Glutamatergic neuron (in vitro differentiated cells): ENCODE measurements at regions not wholly inside any gene's neighbourhood (a gene's known extent, or its start where the extent isn't known, plus 50 kb on each side); places are given as distances from the start of the nearest gene placed in this dataset.

ENCODE experiments used
- DNase-seq: peaks from one replicate; pipeline ENCODE4 v3.0.0; 2022
- H3K27ac Mint-ChIP-seq: one replicate; pipeline ENCODE4 v1.8.0; 2020; ENCODE audit warnings: mild to moderate bottlenecking, mixed read lengths, inconsistent platforms; ENCODE audit not compliant: unreplicated experiment
- H3K27me3 Mint-ChIP-seq: one replicate; pipeline ENCODE4 v1.8.0; 2020; ENCODE audit warnings: mild to moderate bottlenecking, moderate library complexity, mixed read lengths, inconsistent platforms; ENCODE audit not compliant: unreplicated experiment
- H3K36me3 Mint-ChIP-seq: one replicate; pipeline ENCODE4 v1.8.0; 2020; ENCODE audit warnings: mild to moderate bottlenecking, mixed read lengths, inconsistent platforms; ENCODE audit not compliant: unreplicated experiment
- H3K4me1 Mint-ChIP-seq: one replicate; pipeline ENCODE4 v1.8.0; 2020; ENCODE audit warnings: mild to moderate bottlenecking, low read depth, mixed read lengths, inconsistent platforms; ENCODE audit not compliant: unreplicated experiment
- H3K4me3 Mint-ChIP-seq: one replicate; pipeline ENCODE4 v1.8.0; 2020; ENCODE audit warnings: mild to moderate bottlenecking, mixed read lengths, inconsistent platforms; ENCODE audit not compliant: unreplicated experiment
- H3K9me3 Mint-ChIP-seq: one replicate; pipeline ENCODE4 v1.8.0; 2020; ENCODE audit warnings: mild to moderate bottlenecking, moderate library complexity, mixed read lengths, inconsistent platforms; ENCODE audit not compliant: unreplicated experiment
- TF ChIP-seq, protein P1 (sequence below): fragments of 200-600 bp; sonication (generic); IDR thresholded peaks from one replicate; pipeline ENCODE4 v1.5.0; 2021; ENCODE audit not compliant: partially characterized antibody, unreplicated experiment

DNA sequence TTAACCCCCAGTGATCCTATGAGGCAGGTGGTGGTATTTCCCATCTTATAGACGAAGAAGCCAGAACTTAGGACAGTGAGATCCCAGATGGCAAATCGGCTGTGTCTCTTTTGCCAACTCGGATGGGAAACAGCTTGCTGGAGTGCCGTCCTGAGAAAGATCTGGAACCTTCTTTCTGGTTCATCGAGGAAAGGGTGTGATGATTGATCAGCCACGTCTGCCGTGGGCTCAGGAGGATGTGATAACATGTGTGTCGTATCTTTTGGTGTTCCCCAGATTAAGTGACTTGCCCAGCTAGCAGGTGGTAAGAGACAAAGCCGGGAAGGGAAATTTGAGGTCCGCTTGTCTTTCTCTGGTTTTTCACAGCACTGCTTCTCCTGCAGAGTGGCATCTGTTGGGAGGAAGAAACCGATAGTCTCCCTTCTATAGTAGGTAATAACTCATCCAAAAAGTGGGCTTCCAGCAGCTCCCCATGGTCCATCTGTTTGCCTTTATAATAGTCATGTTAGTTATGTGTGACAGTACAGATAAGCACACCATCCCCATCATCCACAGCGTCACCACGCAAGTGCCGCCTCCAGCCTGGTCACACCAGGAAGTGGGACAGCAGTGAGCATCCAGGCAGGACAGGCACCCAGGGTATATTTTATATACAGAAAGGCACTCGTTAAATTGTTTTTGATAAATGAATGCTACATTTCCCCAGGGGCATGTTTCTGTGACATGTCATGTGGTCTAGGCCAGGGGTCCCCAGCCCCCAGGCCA is 175.5 kb downstream of the KATNIP start:
- H3K36me3 Mint-ChIP-seq = peaks cover 21% of the 10 kb centered on the region
- DNase-seq = no peak
- H3K27me3 Mint-ChIP-seq = peaks cover 27% of the 10 kb centered on the region

DNA sequence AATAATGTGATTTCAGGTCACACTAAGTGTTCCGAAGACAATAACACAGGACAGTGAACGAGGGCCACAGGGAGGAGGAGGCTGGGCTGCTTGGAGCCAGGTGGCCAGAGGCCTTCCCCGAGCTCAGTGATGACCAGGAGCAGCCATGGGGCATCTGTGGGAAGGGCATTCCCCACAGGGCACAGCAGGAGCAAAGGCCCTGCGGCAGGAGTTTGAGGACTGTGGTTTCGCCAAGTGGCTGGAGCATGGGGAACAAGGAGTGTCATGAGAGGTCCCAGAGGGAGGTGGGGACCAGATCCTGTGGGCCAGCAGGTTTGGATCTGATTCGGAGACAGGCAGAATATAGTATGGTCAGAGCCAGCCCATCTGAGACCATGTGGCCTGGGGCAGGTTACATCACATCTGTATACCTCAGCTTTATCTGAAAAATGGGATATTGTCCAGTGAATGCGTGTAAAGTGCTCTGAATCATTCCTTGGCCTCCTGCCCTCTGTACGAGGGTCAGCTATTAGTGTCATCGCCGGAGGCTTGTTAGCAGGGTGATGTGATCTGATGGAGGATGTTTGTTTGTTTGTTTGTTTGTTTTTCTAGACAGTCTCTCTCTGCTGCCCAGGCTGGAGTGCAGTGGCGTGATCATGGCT is 176.8 kb downstream of the KATNIP start:
- Mint-ChIP-seq H3K4me1 (peaks cover 18% of the 10 kb centered on the region), H3K27me3 (peaks cover 23% of the 10 kb centered on the region), H3K9me3 (peaks cover 20% of the 10 kb centered on the region), H3K27ac (no peak overlapping the region), H3K36me3 (peaks cover 23% of the 10 kb centered on the region), H3K4me3 (no peak overlapping the region)
- TF ChIP-seq, protein P1, sequence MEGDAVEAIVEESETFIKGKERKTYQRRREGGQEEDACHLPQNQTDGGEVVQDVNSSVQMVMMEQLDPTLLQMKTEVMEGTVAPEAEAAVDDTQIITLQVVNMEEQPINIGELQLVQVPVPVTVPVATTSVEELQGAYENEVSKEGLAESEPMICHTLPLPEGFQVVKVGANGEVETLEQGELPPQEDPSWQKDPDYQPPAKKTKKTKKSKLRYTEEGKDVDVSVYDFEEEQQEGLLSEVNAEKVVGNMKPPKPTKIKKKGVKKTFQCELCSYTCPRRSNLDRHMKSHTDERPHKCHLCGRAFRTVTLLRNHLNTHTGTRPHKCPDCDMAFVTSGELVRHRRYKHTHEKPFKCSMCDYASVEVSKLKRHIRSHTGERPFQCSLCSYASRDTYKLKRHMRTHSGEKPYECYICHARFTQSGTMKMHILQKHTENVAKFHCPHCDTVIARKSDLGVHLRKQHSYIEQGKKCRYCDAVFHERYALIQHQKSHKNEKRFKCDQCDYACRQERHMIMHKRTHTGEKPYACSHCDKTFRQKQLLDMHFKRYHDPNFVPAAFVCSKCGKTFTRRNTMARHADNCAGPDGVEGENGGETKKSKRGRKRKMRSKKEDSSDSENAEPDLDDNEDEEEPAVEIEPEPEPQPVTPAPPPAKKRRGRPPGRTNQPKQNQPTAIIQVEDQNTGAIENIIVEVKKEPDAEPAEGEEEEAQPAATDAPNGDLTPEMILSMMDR = no peak
- no peak for DNase-seq

More for the DNA sequence above, 175.5 kb downstream of the KATNIP start:
- Mint-ChIP-seq H3K9me3 (peaks cover 22% of the 10 kb centered on the region), H3K4me3 (no peak overlapping the region), H3K27ac (peak overlapping the region; percentile 23), H3K4me1 (peaks cover 29% of the 10 kb centered on the region)
- TF ChIP-seq, protein P1 = no peak

DNA sequence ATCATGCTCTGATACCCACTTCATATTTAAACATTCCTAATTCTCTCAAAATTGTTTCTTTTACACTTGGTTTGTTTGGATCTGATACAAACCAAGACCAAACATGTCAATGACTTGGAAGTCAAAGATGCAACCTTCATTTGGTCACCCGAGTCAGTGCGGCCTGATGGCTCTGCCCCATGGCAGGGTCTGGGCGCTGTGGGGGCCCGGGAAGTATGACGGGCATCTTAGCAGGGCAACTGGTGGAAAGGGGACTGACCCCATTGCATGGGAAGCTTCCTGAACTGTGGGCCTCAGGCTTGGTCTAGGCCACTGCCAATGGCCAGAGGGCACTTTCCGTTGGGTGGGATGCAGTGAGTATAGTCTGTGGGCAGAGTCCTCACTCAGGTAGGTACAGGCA is 178.0 kb downstream of the KATNIP start:
- Mint-ChIP-seq H3K9me3 (peaks cover 20% of the 10 kb centered on the region), H3K4me1 (peaks cover 18% of the 10 kb centered on the region), H3K27me3 (peaks cover 21% of the 10 kb centered on the region), H3K4me3 (no peak overlapping the region), H3K36me3 (peaks cover 23% of the 10 kb centered on the region), H3K27ac (no peak overlapping the region)
- DNase-seq = no peak
- TF ChIP-seq, protein P1 = no peak

DNA sequence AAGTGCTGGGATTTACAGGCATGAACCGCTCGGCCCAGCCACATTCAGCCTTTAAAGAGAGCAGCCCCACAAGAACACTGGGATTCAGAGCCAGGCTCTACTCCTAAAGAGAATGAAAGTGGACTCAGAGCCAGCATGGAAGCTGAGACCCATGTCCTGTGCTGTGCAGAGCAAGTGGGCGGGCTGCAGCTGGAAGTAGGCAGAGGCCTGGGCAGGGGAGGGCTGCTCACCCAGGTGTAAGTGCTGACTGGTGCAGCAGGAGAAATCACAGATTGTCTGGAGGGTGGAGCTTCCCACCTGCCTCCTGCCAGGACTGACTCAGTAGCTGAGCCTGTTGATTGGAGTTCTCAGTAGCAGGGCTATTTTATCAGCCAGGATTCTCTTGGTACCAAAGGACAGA is 178.7 kb downstream of the KATNIP start:
- Mint-ChIP-seq H3K36me3 (peaks cover 23% of the 10 kb centered on the region), H3K4me3 (no peak overlapping the region), H3K4me1 (peaks cover 17% of the 10 kb centered on the region), H3K9me3 (peaks cover 20% of the 10 kb centered on the region), H3K27me3 (peaks cover 21% of the 10 kb centered on the region), H3K27ac (no peak overlapping the region)
- TF ChIP-seq, protein P1 = no peak
- no peak for DNase-seq
